Fibroblast of the aortic adventitia (primary cell): ENCODE measurements at regions not wholly inside any gene's neighbourhood (a gene's known extent, or its start where the extent isn't known, plus 50 kb on each side); places are given as distances from the start of the nearest gene placed in this dataset.

Experiments
- DNase-seq: peaks from one replicate; pipeline ENCODE4 v3.0.0-alpha.2; 2010; ENCODE audit warnings: low read depth
- H3K4me3 ChIP-seq: 2 replicates; pipeline ENCODE4 v1.5.1; 2011; ENCODE audit warnings: low read depth, mild to moderate bottlenecking, control low read depth, low read length, moderate library complexity
- CTCF ChIP-seq: IDR thresholded peaks from 2 replicates; pipeline ENCODE4 v1.5.1; 2011; ENCODE audit warnings: mild to moderate bottlenecking, low read length, control low read depth, inconsistent platforms; ENCODE audit not compliant: insufficient read depth

GRCh38 chr10:123519861-123520260 is 146.3 kb upstream of the GPR26 start:
- H3K4me3 ChIP-seq = no peak overlapping the region
- no peak for TF ChIP-seq CTCF
- no peak for DNase-seq

- no peak overlapping the region for H3K4me3 ChIP-seq
- TF ChIP-seq CTCF = no peak
- DNase-seq = no peak
Measured at GRCh38 chr10:123521076-123521475, 145.1 kb upstream of the GPR26 start.

GRCh38 chr10:123521556-123521955 is 144.6 kb upstream of the GPR26 start:
- TF ChIP-seq CTCF = no peak
- H3K4me3 ChIP-seq = no peak overlapping the region
- DNase-seq = no peak

GRCh38 chr10:123522702-123523312 is 143.3 kb upstream of the GPR26 start:
- DNase-seq = no peak
- H3K4me3 ChIP-seq = no peak overlapping the region
- no peak for TF ChIP-seq CTCF

- H3K4me3 ChIP-seq = no peak overlapping the region
- no peak for TF ChIP-seq CTCF
- no peak for DNase-seq
Measured at GRCh38 chr10:123523833-123524232, 142.3 kb upstream of the GPR26 start.

- TF ChIP-seq CTCF = no peak
- no peak overlapping the region for H3K4me3 ChIP-seq
- no peak for DNase-seq
Measured at GRCh38 chr10:123526356-123527064, 139.6 kb upstream of the GPR26 start.
